CD14-positive monocyte (primary cell): ENCODE measurements at regions not wholly inside any gene's neighbourhood (a gene's known extent, or its start where the extent isn't known, plus 50 kb on each side); places are given as distances from the start of the nearest gene placed in this dataset.
A peak's percentile ranks its signal among the peaks of the same experiment; 100 is the strongest.

ENCODE experiments used
- DNase-seq, 3 donors: peaks; one replicate each; pipeline ENCODE4 v3.0.0-alpha.2; 2011 to 2022
- H2AFZ ChIP-seq: 2 replicates; pipeline ENCODE4 v1.6.0; 2012; ENCODE audit warnings: mild to moderate bottlenecking, low read depth, low read length, inconsistent platforms; ENCODE audit not compliant: insufficient read depth, poor library complexity, severe bottlenecking
- H3K27ac ChIP-seq, 2 donors: 1 replicate in 1 of 2; 2 replicates in 1 of 2; pipeline ENCODE4 v1.5.1; 2012 to 2013; ENCODE audit warnings: low read length in 2 of 2, control low read depth in 1 of 2, inconsistent platforms in 1 of 2, low read depth in 1 of 2, mild to moderate bottlenecking in 1 of 2
- H3K27me3 ChIP-seq, 2 donors: one replicate each; pipeline versions ENCODE4 v1.6.0 to v1.6.1; 2011 to 2013; ENCODE audit warnings: low read length in 2 of 2; ENCODE audit not compliant: control insufficient read depth in 2 of 2, insufficient read depth in 2 of 2
- H3K36me3 ChIP-seq, 2 donors: replicated peaks in 1 of 2; 1 replicate in 1 of 2; 2 replicates in 1 of 2; pipeline versions ENCODE4 v1.5.1 to v1.6.1; 2012 to 2013; ENCODE audit warnings: low read length in 2 of 2, control low read depth in 1 of 2, inconsistent platforms in 1 of 2, mild to moderate bottlenecking in 1 of 2; ENCODE audit not compliant: insufficient read depth in 2 of 2, control insufficient read depth in 1 of 2
- H3K4me1 ChIP-seq, 2 donors: 1 replicate in 1 of 2; 2 replicates in 1 of 2; pipeline versions ENCODE4 v1.5.1 to v1.6.1; 2012 to 2013; ENCODE audit warnings: low read length in 2 of 2, control low read depth in 1 of 2, inconsistent platforms in 1 of 2, mild to moderate bottlenecking in 1 of 2, moderate library complexity in 1 of 2; ENCODE audit not compliant: insufficient read depth in 2 of 2, control insufficient read depth in 1 of 2
- H3K4me2 ChIP-seq: replicated peaks from 2 replicates; pipeline ENCODE3; 2012; ENCODE audit warnings: low read length, moderate library complexity, mild to moderate bottlenecking; ENCODE audit not compliant: poor library complexity, severe bottlenecking; ENCODE audit errors: extremely low read depth
- H3K4me3 ChIP-seq, 3 experiments: fragments of 200-600 bp in 1 of 3; sonication (generic) in 1 of 3; replicated peaks in 1 of 3; 1 replicate in 2 of 3; 2 replicates in 1 of 3; pipeline ENCODE4 v1.5.1; 2011 to 2013; ENCODE audit warnings: low read length in 3 of 3, mild to moderate bottlenecking in 3 of 3, control low read depth in 2 of 3, low read depth in 2 of 3, inconsistent platforms in 1 of 3, moderate library complexity in 1 of 3
- H3K79me2 ChIP-seq: 2 replicates; pipeline ENCODE4 v1.6.0; 2012; ENCODE audit warnings: mild to moderate bottlenecking, control low read depth, inconsistent platforms, low read length, moderate library complexity; ENCODE audit not compliant: insufficient read depth
- H3K9ac ChIP-seq: 2 replicates; pipeline ENCODE4 v1.6.0; 2017; ENCODE audit warnings: low read length, mild to moderate bottlenecking; ENCODE audit not compliant: insufficient read depth, poor library complexity, severe bottlenecking
- H3K9me3 ChIP-seq, 2 donors: replicated peaks in 1 of 2; 1 replicate in 1 of 2; 2 replicates in 1 of 2; pipeline versions ENCODE4 v1.5.1 to v1.6.1; 2012 to 2013; ENCODE audit warnings: low read length in 2 of 2, control low read depth in 1 of 2; ENCODE audit not compliant: control insufficient read depth in 1 of 2, insufficient read depth in 1 of 2
- H4K20me1 ChIP-seq: 2 replicates; pipeline ENCODE4 v1.6.0; 2012; ENCODE audit warnings: mild to moderate bottlenecking, low read length, control low read depth, moderate library complexity; ENCODE audit not compliant: insufficient read depth
- H3K27ac Mint-ChIP-seq, 7 donors: one replicate each; pipeline ENCODE4 v1.8.0; 2020; ENCODE audit warnings: mild to moderate bottlenecking in 7 of 7, mixed read lengths in 7 of 7, moderate library complexity in 6 of 7, inconsistent platforms in 2 of 7
- H3K27me3 Mint-ChIP-seq, 3 donors: one replicate each; pipeline ENCODE4 v1.8.0; 2021 to 2022; ENCODE audit warnings: low read depth in 3 of 3, mild to moderate bottlenecking in 3 of 3, mixed read lengths in 3 of 3, moderate library complexity in 3 of 3, inconsistent platforms in 1 of 3
- H3K36me3 Mint-ChIP-seq, 2 donors: one replicate each; pipeline ENCODE4 v1.8.0; 2020; ENCODE audit warnings: mixed read lengths in 2 of 2, inconsistent platforms in 1 of 2, mild to moderate bottlenecking in 1 of 2
- H3K4me1 Mint-ChIP-seq: one replicate; pipeline ENCODE4 v1.8.0; 2020; ENCODE audit warnings: mild to moderate bottlenecking, mixed read lengths
- H3K4me3 Mint-ChIP-seq, 2 donors: one replicate each; pipeline ENCODE4 v1.8.0; 2020; ENCODE audit warnings: mild to moderate bottlenecking in 2 of 2, mixed read lengths in 2 of 2, moderate library complexity in 1 of 2
- H3K9me3 Mint-ChIP-seq, 7 donors: one replicate each; pipeline ENCODE4 v1.8.0; 2020 to 2022; ENCODE audit warnings: mixed read lengths in 7 of 7, mild to moderate bottlenecking in 6 of 7, moderate library complexity in 6 of 7, inconsistent platforms in 2 of 7
- WGBS: methylation state at CpG from one replicate; pipeline ENCODE4 v1.1.5; 2013; ENCODE audit warnings: missing lambda C conversion rate; ENCODE audit not compliant: insufficient coverage; 5-methylcytosine and 5-hydroxymethylcytosine counted together
- intact Hi-C, 2 donors: fragments of 100-400 bp; cut with micrococcal nuclease; formaldehyde crosslinking; loops; one replicate each; pipeline versions ENCODE4 v1.15.0 to v1.15.1; 2023
- TF ChIP-seq, protein P1 (sequence below): fragments of 200-600 bp; IDR thresholded peaks from one replicate; pipeline ENCODE4 v1.8.0; 2022; ENCODE audit warnings: antibody characterized with exemption, mild to moderate bottlenecking

DNA sequence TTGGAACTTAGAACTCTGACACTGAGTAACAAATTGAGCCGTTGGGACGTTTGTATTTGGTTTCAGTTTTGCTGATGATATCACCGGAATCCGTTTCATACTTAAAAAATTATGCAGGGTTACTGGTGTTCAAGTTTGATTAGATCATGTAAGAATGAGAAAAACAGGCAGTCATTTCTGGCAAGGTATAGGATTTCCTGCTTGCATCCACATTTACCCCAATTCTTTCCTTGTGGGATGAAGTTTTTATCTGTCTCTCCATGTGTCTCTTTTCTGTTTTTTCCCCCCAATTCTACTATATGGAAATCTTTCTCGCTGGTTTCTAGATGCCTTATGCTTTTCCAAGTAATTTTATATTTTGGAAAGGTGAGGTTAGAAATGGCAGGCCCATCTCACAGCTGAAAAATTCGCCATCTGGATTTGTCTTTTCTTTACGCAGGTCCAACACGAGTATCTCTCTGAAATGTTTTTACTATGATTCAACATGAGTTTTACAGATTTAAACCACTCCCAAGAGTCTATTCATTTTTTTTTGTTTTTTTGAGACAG lies 197.9 kb downstream of the SHOX start:
- Mint-ChIP-seq H3K9me3 (peaks cover 2 to 19% (median 3%) of the 10 kb centered on the region in 7 donors), H3K27me3 (peaks cover 0 to 4% (median 3%) of the 10 kb centered on the region in 3 donors), H3K4me3 (peak overlapping the region in 1 of 2 donors; percentile 36), H3K27ac (no peak overlapping the region), H3K36me3 (no peaks in the 10 kb centered on the region), H3K4me1 (no peaks in the 10 kb centered on the region)
- H3K9me3 ChIP-seq, result peaks cover 0 to 8% of the 10 kb centered on the region in 2 donors
- TF ChIP-seq, protein P1, sequence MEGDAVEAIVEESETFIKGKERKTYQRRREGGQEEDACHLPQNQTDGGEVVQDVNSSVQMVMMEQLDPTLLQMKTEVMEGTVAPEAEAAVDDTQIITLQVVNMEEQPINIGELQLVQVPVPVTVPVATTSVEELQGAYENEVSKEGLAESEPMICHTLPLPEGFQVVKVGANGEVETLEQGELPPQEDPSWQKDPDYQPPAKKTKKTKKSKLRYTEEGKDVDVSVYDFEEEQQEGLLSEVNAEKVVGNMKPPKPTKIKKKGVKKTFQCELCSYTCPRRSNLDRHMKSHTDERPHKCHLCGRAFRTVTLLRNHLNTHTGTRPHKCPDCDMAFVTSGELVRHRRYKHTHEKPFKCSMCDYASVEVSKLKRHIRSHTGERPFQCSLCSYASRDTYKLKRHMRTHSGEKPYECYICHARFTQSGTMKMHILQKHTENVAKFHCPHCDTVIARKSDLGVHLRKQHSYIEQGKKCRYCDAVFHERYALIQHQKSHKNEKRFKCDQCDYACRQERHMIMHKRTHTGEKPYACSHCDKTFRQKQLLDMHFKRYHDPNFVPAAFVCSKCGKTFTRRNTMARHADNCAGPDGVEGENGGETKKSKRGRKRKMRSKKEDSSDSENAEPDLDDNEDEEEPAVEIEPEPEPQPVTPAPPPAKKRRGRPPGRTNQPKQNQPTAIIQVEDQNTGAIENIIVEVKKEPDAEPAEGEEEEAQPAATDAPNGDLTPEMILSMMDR, result no peak
- no peak overlapping the region for H2AFZ ChIP-seq
- H3K27me3 ChIP-seq, result no peaks in the 10 kb centered on the region
- H3K9ac ChIP-seq, result no peak overlapping the region
- intact Hi-C loops, result no loop called here
- 78% methylated on average over 3 of the region's 8 CpGs for WGBS
- no peak overlapping the region for H3K4me3 ChIP-seq
- no peaks in the 10 kb centered on the region for H3K79me2 ChIP-seq
- DNase-seq, result no peak
- no peak overlapping the region for H3K4me2 ChIP-seq
- no peaks in the 10 kb centered on the region for H3K36me3 ChIP-seq
- no peaks in the 10 kb centered on the region for H3K4me1 ChIP-seq
- no peaks in the 10 kb centered on the region for H4K20me1 ChIP-seq
- H3K27ac ChIP-seq, result no peak overlapping the region

- DNase-seq, result no peak
- Histone ChIP-seq H3K79me2 (no peaks in the 10 kb centered on the region), H3K9me3 (peaks cover 0 to 8% of the 10 kb centered on the region in 2 donors), H3K9ac (no peak overlapping the region), H3K36me3 (no peaks in the 10 kb centered on the region), H3K27ac (no peak overlapping the region), H3K4me2 (no peak overlapping the region), H3K4me1 (no peaks in the 10 kb centered on the region), H3K4me3 (no peak overlapping the region), H4K20me1 (no peaks in the 10 kb centered on the region), H3K27me3 (no peaks in the 10 kb centered on the region), H2AFZ (no peak overlapping the region)
- TF ChIP-seq, protein P1, result no peak
- H3K27me3 Mint-ChIP-seq, result peaks cover 0 to 3% (median 1%) of the 10 kb centered on the region in 3 donors
- intact Hi-C loops, result no loop called here
- no peak overlapping the region for H3K27ac Mint-ChIP-seq
- WGBS, result 89% methylated on average over 5 of the region's 9 CpGs
- no peak overlapping the region for H3K4me3 Mint-ChIP-seq
- no peaks in the 10 kb centered on the region for H3K4me1 Mint-ChIP-seq
- no peaks in the 10 kb centered on the region for H3K36me3 Mint-ChIP-seq
- peaks cover 3 to 13% (median 10%) of the 10 kb centered on the region in 7 donors for H3K9me3 Mint-ChIP-seq
Measured at GRCh38 chrX:826448-826847, 195.9 kb downstream of the SHOX start.
